HG03432 (cell line): ENCODE measurements at regions not wholly inside any gene's neighbourhood (a gene's known extent, or its start where the extent isn't known, plus 50 kb on each side); places are given as distances from the start of the nearest gene placed in this dataset.

Source experiments
- ATAC-seq: cut with Tn5 transposase; IDR thresholded peaks from one replicate; pipeline ENCODE4 v1.9.1; 2021; ENCODE audit warnings: mild to moderate bottlenecking, moderate library complexity; ENCODE audit not compliant: unreplicated experiment

GRCh38 chr5:125575891-125576505 lies 829.6 kb upstream of the ZNF608 start:
- ATAC-seq, result no peak

DNA sequence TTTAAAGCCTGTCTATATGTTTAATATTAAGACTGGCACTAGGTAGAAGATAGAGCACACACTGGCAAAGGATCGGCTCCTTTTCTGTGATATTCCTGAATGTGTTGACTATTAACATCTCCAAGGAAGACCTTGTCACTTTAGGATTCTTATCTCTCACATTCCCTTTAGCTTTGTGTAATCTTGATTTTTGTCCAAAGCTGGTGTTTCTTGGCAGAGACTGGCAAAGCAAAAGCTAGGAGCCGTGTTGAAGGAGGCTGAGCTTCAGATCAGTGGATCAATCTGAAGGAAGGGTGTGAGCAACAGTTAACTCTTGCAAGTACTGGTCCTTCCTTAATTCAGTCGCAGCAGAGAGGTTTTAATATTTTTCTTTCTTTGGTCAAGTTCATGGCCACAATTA lies 830.4 kb upstream of the ZNF608 start:
- ATAC-seq, result no peak

DNA sequence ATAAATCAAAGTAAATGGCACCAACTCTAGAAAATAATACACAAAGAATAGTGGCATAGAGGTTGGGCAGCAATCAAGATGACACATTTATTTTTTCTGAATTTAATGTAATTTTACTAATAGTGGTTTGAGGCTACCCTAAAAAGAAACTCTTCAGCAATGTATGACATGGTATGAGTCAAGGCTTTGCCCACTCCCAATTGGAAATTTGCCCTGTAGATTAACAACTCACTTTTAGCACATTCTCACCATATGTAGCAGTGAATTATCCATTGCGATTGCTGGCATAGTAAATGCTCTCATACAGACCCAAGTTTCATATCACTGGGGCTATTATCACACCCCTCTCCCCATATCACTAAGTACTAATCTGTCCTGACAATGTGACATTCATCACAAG lies 832.1 kb upstream of the ZNF608 start:
- ATAC-seq, result no peak

- ATAC-seq, result no peak
These were observed 832.7 kb upstream of the ZNF608 start for GRCh38 chr5:125579182-125579581.

DNA sequence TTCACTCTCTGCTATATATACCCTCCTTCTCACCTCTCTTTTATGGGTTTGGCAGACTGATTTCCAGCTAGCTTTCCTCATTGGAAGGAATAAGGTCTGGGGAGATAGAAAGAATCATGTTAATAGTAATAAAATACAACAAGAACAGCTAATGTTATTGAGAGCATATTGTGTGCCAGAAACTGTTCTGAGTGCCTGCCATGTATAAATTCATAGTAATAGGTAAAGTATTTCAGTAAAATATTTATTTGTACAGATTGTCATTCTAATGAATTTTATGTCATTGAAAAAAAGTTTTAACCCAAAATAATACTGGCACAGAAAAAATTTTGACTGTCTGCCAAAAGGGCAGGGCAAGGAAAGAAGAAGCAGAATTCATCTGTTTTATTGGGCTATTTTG lies 834.9 kb upstream of the ZNF608 start:
- ATAC-seq, result no peak

- ATAC-seq, result no peak
These were observed 835.9 kb upstream of the ZNF608 start for GRCh38 chr5:125582352-125582751.

DNA sequence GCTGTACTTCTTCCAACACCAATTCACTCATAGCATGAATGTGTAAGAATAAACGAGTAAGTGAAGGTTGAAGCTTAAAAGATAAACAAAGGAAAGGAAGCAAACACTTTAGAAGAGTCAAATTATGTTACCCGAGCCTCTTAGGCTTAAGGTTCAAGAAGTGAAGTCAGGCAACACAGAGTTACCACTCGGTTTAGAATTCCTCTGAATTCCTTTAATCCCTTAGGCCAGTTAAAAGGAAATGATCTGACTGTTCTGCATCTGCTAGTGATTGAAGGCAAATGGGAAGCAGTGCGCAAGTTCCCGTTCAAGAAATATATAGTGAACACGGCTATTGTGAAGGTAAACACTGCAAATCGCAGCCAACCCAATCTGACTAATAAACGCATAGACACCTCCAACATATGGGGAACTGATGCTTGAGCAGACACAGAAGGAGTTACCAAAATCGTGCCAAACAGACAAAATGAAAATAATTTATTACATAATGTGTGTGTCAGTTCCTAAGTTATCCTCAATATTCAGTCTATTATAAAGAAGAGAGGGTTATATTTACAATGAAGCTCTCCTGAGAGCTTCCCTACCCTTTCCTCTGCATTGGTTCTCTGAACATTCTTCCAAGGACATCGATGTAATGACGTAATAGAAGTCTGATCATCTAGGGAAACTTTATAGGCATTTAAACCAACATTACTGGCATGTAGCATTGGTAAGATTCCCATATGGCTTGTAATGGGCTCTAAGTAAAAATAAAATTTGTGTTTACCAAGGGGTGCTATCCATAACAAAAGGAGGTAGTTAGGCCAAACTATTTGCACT lies 837.1 kb upstream of the ZNF608 start:
- no peak for ATAC-seq

DNA sequence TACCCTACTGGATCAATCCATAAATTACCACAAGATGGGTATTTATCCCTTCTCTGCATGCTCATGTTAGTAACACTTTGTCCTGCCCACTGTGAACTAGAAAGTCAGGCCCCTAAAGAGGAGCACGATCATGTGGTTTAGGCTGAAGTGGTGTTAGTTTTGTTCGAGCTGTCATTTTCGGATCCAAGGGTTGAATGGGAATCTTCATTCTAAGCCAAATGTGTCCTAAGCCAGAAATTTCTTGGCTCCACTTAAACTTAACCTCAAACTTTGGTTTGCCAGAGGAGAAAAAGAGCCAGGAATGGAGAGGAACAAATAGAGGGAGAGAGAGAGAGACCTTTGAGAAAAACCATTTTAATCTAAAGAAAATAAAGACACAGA lies 837.7 kb upstream of the ZNF608 start:
- no peak for ATAC-seq

- no peak for ATAC-seq
These were observed 835.6 kb upstream of the GRAMD2B start for GRCh38 chr5:125587631-125588030.

DNA sequence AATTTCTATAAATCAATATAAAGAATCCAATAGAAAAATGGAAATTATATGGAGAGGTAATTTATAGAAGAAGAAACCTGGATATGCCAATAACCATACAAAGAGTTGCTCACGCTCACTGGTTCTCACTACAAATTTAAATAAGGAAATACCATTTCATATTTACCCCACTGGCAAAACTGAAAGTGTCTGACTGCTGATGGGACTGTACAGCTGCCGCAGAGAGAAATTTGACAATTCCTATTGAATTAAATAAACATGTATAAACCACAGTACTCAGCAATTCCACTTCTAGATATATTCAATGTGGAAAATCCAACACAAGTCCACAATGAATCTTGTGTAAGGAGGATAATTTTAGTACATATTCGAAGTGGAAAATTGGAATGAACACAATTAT lies 830.4 kb upstream of the GRAMD2B start:
- ATAC-seq, result no peak

DNA sequence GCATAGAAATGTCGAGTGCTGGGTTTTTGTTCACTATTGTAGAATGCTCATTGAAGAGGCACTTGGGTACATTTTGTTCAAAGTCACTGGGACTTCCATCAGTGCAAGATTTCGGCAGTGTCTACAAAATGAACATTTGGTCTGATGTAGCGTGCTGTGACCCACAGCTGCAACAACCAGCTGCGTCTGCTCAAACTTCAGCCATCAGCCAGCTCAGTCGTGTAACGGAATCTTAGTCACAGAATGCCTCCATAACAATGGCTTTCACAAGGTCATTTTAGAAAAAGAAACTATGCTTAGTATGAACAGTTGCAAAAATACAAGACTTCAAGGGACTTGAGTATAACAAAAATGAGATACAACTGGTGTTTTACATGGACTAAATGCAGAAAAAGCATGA lies 828.1 kb upstream of the GRAMD2B start:
- ATAC-seq, result no peak

- ATAC-seq, result no peak
These were observed 827.4 kb upstream of the GRAMD2B start for GRCh38 chr5:125595845-125596244.

DNA sequence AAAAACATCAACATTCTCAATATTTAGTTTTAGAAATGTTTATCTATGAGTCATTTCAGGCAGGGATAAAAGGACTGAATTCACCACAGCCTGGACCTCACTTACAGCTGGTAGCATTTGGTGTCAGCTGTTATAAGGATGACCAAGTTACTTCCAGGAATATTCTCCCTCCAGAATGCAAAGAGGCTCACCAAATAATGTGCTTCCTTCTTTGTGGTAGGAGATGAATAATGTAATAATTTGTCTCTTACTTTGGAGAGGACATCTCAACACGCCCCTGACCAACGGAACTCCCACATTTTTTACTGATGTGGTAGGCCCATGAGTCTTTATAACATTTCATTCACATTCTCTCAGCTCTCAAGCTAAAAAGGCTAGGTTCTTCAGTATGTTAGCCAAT lies 825.9 kb upstream of the GRAMD2B start:
- ATAC-seq, result no peak

GRCh38 chr5:125600559-125600958 lies 822.6 kb upstream of the GRAMD2B start:
- no peak for ATAC-seq

GRCh38 chr5:125602184-125602583 lies 821.0 kb upstream of the GRAMD2B start:
- ATAC-seq, result no peak

DNA sequence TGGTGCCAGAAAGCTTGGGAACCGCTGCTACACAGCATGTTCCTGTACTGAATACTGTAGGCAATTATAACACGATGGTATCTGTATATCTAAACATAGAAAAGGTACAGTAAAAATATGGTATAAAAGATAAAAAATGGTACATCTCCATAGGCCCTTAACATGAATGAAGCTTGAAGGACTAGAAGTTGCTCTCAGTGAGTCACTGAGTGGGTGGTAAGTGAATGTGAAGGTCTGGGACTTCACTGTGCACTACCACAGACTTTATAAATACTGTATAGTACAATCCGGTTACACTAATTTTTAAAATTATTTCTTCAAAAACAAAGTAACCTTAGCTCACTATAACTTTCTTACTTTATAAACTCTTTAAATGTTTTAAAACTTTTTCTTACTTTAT lies 819.9 kb upstream of the GRAMD2B start:
- ATAC-seq, result no peak

DNA sequence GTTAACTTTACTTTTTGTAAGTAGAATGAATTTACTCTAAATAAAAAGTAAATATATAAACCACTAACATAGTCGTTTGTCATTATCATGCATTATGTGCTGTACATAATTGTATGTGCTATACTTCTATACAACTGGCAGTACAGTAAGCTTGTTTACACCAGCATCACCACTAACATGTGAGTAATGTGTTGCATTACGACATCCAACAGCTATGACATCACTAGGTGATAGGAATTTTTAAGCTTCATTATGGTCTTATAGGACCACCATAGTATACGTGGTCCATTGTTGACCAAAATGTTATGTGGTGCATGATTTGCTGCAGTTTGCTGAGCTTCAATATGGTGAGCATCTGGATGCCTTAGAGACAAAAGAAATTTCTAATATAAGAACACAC lies 819.1 kb upstream of the GRAMD2B start:
- ATAC-seq, result no peak

GRCh38 chr5:125607018-125607417 lies 816.2 kb upstream of the GRAMD2B start:
- no peak for ATAC-seq

DNA sequence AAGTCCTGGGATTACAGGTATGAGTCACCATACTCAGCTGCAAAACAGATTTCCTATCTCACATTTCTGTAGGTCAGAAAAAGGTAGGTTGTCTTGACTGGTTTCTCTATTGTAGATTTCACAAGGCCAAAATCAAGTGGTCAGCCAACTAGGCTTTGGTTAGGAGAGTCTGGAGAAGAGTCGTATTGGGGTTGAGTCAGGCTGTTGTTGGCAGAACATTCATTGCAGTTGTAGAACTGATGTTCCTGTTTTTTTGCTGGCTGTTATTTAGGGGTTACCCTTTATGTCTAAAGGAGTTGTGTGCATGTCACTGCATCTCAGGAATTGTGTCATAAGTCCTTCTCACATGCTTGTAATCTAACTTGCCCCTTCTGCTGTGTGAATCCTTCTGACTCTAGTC lies 814.2 kb upstream of the GRAMD2B start:
- no peak for ATAC-seq

DNA sequence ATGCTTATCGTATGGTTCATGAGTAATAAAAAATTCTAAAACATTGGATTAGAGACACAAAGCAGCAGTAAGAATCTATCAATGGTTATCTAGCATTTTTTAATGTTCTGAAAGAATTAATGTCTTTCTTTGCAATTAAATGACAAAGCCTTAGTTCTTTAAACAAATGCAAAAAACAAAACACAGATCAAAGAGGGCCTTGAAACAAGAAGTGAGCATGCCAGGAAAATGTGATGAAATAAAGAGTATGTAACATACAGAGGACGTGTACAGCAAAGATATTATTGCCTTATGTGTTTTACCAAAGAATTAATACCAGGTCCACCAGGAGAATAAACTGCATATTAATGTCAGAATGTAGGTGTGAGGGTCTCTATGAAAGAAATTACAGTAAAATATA lies 812.3 kb upstream of the GRAMD2B start:
- ATAC-seq, result no peak

DNA sequence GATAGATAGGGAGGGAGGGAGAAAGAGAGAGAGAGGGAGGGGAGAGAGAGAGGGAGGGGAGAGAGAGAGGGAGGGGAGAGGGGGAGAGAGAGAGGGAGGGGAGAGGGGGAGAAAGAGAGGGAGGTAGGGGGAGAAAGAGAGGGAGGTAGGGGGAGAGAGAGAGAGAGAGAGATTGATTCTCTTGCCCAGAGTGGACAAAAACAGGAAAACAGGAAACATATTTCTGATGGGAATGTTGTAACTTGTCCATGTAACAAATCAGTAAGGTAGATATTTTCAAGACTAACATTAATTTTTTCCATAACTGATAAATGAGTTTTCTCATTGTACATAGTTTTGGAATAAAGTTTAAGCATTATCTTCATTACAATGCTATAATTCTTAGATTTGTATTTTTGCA lies 811.7 kb upstream of the GRAMD2B start:
- ATAC-seq, result no peak

DNA sequence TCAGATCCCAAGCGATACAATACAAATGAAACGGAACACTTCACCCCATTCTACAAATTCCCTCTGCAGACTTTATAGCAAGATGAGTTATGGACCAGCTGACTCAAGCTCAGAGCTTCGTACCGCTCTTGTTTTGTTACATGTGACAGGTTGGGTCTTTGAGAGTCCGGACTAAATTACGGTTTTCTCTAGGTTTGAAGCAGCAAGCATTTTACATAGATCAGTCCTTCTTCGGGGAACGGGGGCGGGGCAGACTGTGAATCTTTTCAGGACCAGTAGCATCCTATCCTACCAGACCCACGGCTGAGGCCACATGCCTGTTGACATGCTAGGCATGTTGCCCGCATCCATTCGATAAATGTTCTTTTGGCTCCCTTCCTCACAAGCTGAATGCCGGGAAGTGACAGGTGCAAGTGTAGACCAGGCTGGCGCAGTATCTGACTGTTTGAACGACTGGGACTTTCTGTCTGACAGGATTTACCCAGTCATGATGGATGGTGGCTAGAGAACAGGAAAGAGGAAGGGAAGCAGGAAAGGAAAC lies 811.0 kb upstream of the GRAMD2B start:
- ATAC-seq, result no peak
